Upper lobe of left lung (tissue), 4 donors: ENCODE measurements at regions not wholly inside any gene's neighbourhood (a gene's known extent, or its start where the extent isn't known, plus 50 kb on each side); places are given as distances from the start of the nearest gene placed in this dataset.

Experiments used
- EP300 ChIP-seq, 4 donors: sonication (generic); formaldehyde crosslinking; IDR thresholded peaks; one replicate each; pipeline ENCODE4 v1.5.1; 2017; ENCODE audit warnings: antibody characterized with exemption in 4 of 4, control low read depth in 2 of 4
- POLR2A ChIP-seq, 4 donors: fragments of 450-650 bp; IDR thresholded peaks; one replicate each; pipeline ENCODE4 v1.5.1; 2016 to 2017; ENCODE audit warnings: antibody characterized with exemption in 4 of 4, mild to moderate bottlenecking in 2 of 4
- POLR2AphosphoS5 ChIP-seq, 2 donors: sonication (generic); formaldehyde crosslinking; IDR thresholded peaks; one replicate each; pipeline ENCODE4 v1.5.1; 2017; ENCODE audit warnings: antibody characterized with exemption in 2 of 2
- TF ChIP-seq, protein P1 (sequence below), 6 experiments: fragments of 450-650 bp in 4 of 6; fragments of 200-600 bp in 2 of 6; sonication (generic) in 2 of 6; IDR thresholded peaks; one replicate each; pipeline ENCODE4 v1.5.1; 2016 to 2019; ENCODE audit warnings: antibody characterized with exemption in 6 of 6

DNA sequence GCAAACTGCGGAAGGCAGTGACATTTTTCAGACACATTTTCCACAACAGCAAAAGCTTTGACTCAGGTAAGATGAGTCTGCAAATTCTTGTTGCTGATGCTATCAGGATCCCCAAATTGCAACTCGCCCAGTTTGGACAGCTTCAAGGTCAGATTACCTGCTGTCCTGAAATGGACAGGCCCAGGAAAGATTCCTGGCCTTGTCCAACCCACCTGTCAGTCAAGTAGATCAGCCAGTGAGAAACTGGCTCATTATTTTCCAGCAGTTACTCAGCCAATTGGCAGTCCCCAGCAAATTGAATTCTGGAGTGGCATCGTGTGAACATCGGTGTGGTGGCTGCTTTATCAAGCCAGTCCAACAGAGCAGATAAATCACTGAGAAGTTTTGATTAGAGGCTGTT is 84.5 kb upstream of the SNAP25 start:
- no peak for TF ChIP-seq POLR2AphosphoS5 (IDR thresholded peaks at IDR 0.05)
- TF ChIP-seq POLR2A (IDR thresholded peaks at IDR 0.05): no peak
- TF ChIP-seq, protein P1, sequence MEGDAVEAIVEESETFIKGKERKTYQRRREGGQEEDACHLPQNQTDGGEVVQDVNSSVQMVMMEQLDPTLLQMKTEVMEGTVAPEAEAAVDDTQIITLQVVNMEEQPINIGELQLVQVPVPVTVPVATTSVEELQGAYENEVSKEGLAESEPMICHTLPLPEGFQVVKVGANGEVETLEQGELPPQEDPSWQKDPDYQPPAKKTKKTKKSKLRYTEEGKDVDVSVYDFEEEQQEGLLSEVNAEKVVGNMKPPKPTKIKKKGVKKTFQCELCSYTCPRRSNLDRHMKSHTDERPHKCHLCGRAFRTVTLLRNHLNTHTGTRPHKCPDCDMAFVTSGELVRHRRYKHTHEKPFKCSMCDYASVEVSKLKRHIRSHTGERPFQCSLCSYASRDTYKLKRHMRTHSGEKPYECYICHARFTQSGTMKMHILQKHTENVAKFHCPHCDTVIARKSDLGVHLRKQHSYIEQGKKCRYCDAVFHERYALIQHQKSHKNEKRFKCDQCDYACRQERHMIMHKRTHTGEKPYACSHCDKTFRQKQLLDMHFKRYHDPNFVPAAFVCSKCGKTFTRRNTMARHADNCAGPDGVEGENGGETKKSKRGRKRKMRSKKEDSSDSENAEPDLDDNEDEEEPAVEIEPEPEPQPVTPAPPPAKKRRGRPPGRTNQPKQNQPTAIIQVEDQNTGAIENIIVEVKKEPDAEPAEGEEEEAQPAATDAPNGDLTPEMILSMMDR (IDR thresholded peaks at IDR 0.05): no peak
- no peak for TF ChIP-seq EP300 (IDR thresholded peaks at IDR 0.05)
